Mesenchymal stem cell (in vitro differentiated cells and primary cell): ENCODE measurements at regions not wholly inside any gene's neighbourhood (a gene's known extent, or its start where the extent isn't known, plus 50 kb on each side); places are given as distances from the start of the nearest gene placed in this dataset.
"Not testable (repeated sequence)": the region's sequence is repeated elsewhere in the genome, so short reads cannot be mapped to it uniquely, and the experiment has no call there.

Experiments
- DNase-seq: peaks from one replicate; pipeline ENCODE4 v3.0.0-alpha.2; 2013
- H2AFZ ChIP-seq: one replicate; pipeline ENCODE4 v1.6.1; 2013; ENCODE audit warnings: low read depth, mild to moderate bottlenecking, control low read depth, inconsistent platforms, low read length, moderate library complexity
- H2AK5ac ChIP-seq: 2 replicates; pipeline ENCODE4 v1.6.1; 2013; ENCODE audit warnings: low read length, moderate library complexity, mild to moderate bottlenecking, inconsistent platforms; ENCODE audit not compliant: severe bottlenecking
- H2BK120ac ChIP-seq: one replicate; pipeline ENCODE4 v1.6.1; 2013; ENCODE audit warnings: low read depth, mild to moderate bottlenecking, inconsistent platforms, low read length, moderate library complexity
- H2BK12ac ChIP-seq, 2 experiments: one replicate each; pipeline ENCODE4 v1.6.1; 2013; ENCODE audit warnings: inconsistent platforms in 2 of 2, low read length in 2 of 2, mild to moderate bottlenecking in 2 of 2, moderate library complexity in 2 of 2, control low read depth in 1 of 2
- H2BK15ac ChIP-seq: one replicate; pipeline ENCODE4 v1.6.1; 2013; ENCODE audit warnings: mild to moderate bottlenecking, low read depth, inconsistent platforms; ENCODE audit not compliant: poor library complexity, severe bottlenecking
- H2BK5ac ChIP-seq: 2 replicates; pipeline ENCODE4 v1.6.1; 2013; ENCODE audit warnings: low read depth, mild to moderate bottlenecking, low read length, control low read depth, inconsistent platforms; ENCODE audit not compliant: poor library complexity, severe bottlenecking
- H3K14ac ChIP-seq, 2 experiments: one replicate each; pipeline ENCODE4 v1.6.1; 2013; ENCODE audit warnings: inconsistent platforms in 2 of 2, low read length in 2 of 2, control low read depth in 1 of 2, mild to moderate bottlenecking in 1 of 2, moderate library complexity in 1 of 2
- H3K18ac ChIP-seq, 2 experiments: one replicate each; pipeline ENCODE4 v1.6.1; 2013; ENCODE audit warnings: inconsistent platforms in 2 of 2, low read length in 2 of 2, control low read depth in 1 of 2, low read depth in 1 of 2, mild to moderate bottlenecking in 1 of 2
- H3K23ac ChIP-seq, 2 experiments: one replicate each; pipeline ENCODE4 v1.6.1; 2013; ENCODE audit warnings: inconsistent platforms in 2 of 2, low read length in 2 of 2, mild to moderate bottlenecking in 2 of 2, moderate library complexity in 2 of 2, control low read depth in 1 of 2
- H3K27ac ChIP-seq: 2 replicates; pipeline ENCODE4 v1.5.1; 2013; ENCODE audit warnings: mild to moderate bottlenecking, moderate library complexity, low read length, control low read depth, inconsistent platforms; ENCODE audit not compliant: poor library complexity, severe bottlenecking
- H3K27me3 ChIP-seq, 2 experiments: 2 replicates each; pipeline versions ENCODE4 v1.6.1 to v1.7.0; 2013; ENCODE audit warnings: low read length in 2 of 2, mild to moderate bottlenecking in 2 of 2, moderate library complexity in 2 of 2, control low read depth in 1 of 2, inconsistent platforms in 1 of 2; ENCODE audit not compliant: control insufficient read depth in 1 of 2, insufficient read depth in 1 of 2
- H3K36me3 ChIP-seq, 2 experiments: 2 replicates each; pipeline versions ENCODE4 v1.6.1 to v1.7.0; 2013; ENCODE audit warnings: low read length in 2 of 2, control low read depth in 1 of 2, inconsistent platforms in 1 of 2, low read depth in 1 of 2, mild to moderate bottlenecking in 1 of 2; ENCODE audit not compliant: insufficient read depth in 2 of 2, control insufficient read depth in 1 of 2
- H3K4ac ChIP-seq, 2 experiments: one replicate each; pipeline ENCODE4 v1.6.1; 2013; ENCODE audit warnings: inconsistent platforms in 2 of 2, low read length in 2 of 2, mild to moderate bottlenecking in 2 of 2, moderate library complexity in 2 of 2, control low read depth in 1 of 2, low read depth in 1 of 2
- H3K4me1 ChIP-seq: 2 replicates; pipeline ENCODE4 v1.6.1; 2013; ENCODE audit warnings: low read depth, low read length, control low read depth; ENCODE audit not compliant: control insufficient read depth, insufficient read depth
- H3K4me2 ChIP-seq: 2 replicates; pipeline ENCODE4 v1.6.1; 2013; ENCODE audit warnings: low read length, mild to moderate bottlenecking, inconsistent platforms; ENCODE audit not compliant: poor library complexity, severe bottlenecking
- H3K4me3 ChIP-seq, 2 experiments: 2 replicates each; pipeline versions ENCODE4 v1.5.1 to v1.7.0; 2013; ENCODE audit warnings: low read length in 2 of 2, mild to moderate bottlenecking in 2 of 2, control low read depth in 1 of 2, low read depth in 1 of 2; ENCODE audit not compliant: insufficient read depth in 1 of 2
- H3K79me1 ChIP-seq: replicated peaks from 2 replicates; pipeline ENCODE4 v1.6.1; 2013; ENCODE audit warnings: mild to moderate bottlenecking, control low read depth, low read length, inconsistent platforms; ENCODE audit not compliant: poor library complexity, severe bottlenecking
- H3K9ac ChIP-seq: 2 replicates; pipeline ENCODE4 v1.7.0; 2013; ENCODE audit warnings: mild to moderate bottlenecking, low read length, moderate library complexity
- H3K9me3 ChIP-seq: 2 replicates; pipeline ENCODE4 v1.7.0; 2013; ENCODE audit warnings: mild to moderate bottlenecking, low read length; ENCODE audit not compliant: control insufficient read depth
- H4K8ac ChIP-seq: one replicate; pipeline ENCODE4 v1.6.1; 2013; ENCODE audit warnings: inconsistent platforms, mild to moderate bottlenecking, low read length, moderate library complexity
- H4K91ac ChIP-seq: one replicate; pipeline ENCODE4 v1.6.1; 2013; ENCODE audit warnings: mild to moderate bottlenecking, low read length, inconsistent platforms
- WGBS: methylation state at CpG from one replicate; pipeline ENCODE4 v1.1.7; 2013; ENCODE audit warnings: mixed read lengths; 5-methylcytosine and 5-hydroxymethylcytosine counted together

DNA sequence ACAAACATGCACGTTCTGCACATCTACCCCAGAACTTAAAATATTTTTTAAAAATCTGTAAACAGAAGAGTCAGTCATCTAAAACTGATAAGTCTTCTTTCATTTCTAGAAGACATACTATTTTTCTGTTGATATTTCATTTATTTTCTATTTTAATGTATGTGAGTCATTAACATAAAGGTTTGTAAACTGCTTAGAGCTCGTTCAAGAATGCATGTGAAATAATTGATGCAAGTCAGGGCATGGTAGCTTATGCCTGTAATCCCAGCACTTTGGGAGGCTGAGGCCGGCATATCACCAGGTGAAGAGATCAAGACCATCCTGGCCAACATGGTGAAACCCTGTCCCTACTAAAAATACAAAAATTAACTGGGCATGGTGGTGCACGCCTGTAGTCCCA, 219.9 kb upstream of the HSFY2 start:
- Histone ChIP-seq H3K4me1 (no peaks in the 10 kb centered on the region), H3K14ac (no peak overlapping the region), H2AFZ (no peak overlapping the region), H3K79me1 (no peaks in the 10 kb centered on the region), H3K27me3 (no peaks in the 10 kb centered on the region), H3K23ac (no peak overlapping the region), H3K36me3 (no peaks in the 10 kb centered on the region), H2AK5ac (no peak overlapping the region), H4K91ac (no peak overlapping the region), H3K27ac (no peak overlapping the region), H2BK120ac (no peak overlapping the region), H3K18ac (no peak overlapping the region), H3K4ac (no peak overlapping the region), H2BK12ac (no peak overlapping the region), H4K8ac (no peak overlapping the region), H3K9me3 (no peaks in the 10 kb centered on the region), H2BK5ac (no peak overlapping the region), H3K4me3 (no peak overlapping the region), H3K9ac (no peak overlapping the region), H3K4me2 (no peak overlapping the region), H2BK15ac (no peak overlapping the region)
- WGBS = 67% methylated on average over 1 of the region's 4 CpGs
- no peak for DNase-seq

DNA sequence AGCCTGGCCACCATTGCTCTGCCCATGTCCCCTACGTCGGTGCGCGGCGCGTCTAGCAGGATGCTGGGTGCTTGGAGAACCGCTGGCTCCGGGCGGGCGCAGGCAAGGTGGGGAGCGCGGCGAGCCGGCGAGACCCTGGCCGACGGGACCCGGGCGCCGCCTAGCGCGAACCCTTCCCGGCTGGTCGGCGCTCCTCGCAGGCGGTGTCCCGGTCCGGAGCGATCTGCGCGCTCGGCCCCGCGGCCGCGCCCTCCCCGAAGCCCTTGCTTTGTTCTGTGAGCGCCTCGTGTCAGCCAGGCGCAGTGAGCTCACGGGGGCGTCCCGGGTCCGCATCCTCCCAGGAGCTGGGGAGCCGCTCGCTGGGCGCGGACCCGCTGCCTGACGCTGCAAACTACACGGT, 219.1 kb upstream of the HSFY2 start:
- WGBS = 97% methylated on average over 50 of the region's 52 CpGs
- H3K36me3 ChIP-seq, H3K4ac ChIP-seq, H3K23ac ChIP-seq, H4K8ac ChIP-seq, H3K4me1 ChIP-seq, H3K4me3 ChIP-seq, H2BK5ac ChIP-seq, H2BK15ac ChIP-seq, H3K9ac ChIP-seq, H2BK12ac ChIP-seq, H2AK5ac ChIP-seq, H3K18ac ChIP-seq, H3K14ac ChIP-seq, H2AFZ ChIP-seq, H3K9me3 ChIP-seq, H3K4me2 ChIP-seq, H3K27ac ChIP-seq, DNase-seq, H3K27me3 ChIP-seq, H3K79me1 ChIP-seq, H4K91ac ChIP-seq, H2BK120ac ChIP-seq: not testable (repeated sequence)

DNA sequence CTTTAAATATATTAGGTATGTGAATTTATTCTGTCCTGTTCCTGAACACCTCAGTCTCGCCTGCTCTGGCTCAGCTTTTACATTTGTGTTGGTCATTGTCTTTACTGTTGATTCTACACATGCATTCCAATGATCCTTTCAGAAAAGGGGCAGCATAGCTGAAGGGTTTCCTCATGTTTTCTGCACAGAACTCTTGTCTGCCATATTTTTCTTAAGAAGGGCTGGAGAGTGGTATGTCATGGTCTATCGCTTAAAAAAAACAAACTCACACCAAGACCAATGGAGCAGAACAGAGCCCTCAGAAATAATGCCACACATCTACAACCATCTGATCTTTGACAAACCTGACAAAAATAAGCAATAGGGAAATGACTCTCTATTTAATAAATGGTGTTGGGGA, 215.8 kb upstream of the HSFY2 start:
- H3K36me3 ChIP-seq = no peaks in the 10 kb centered on the region
- H3K18ac ChIP-seq = no peak overlapping the region
- H3K4me1 ChIP-seq = no peaks in the 10 kb centered on the region
- H3K4me3 ChIP-seq = no peak overlapping the region
- no peak overlapping the region for H3K9ac ChIP-seq
- no peaks in the 10 kb centered on the region for H3K79me1 ChIP-seq
- H3K27ac ChIP-seq = no peak overlapping the region
- no peak overlapping the region for H4K8ac ChIP-seq
- H3K4ac ChIP-seq = no peak overlapping the region
- H2AFZ ChIP-seq = no peak overlapping the region
- no peaks in the 10 kb centered on the region for H3K9me3 ChIP-seq
- no peak overlapping the region for H2BK120ac ChIP-seq
- no peak overlapping the region for H3K4me2 ChIP-seq
- WGBS = 67% methylated on average over 1 of the region's 2 CpGs
- no peak overlapping the region for H3K23ac ChIP-seq
- no peak for DNase-seq
- no peak overlapping the region for H2BK15ac ChIP-seq
- H4K91ac ChIP-seq = no peak overlapping the region
- H3K27me3 ChIP-seq = no peaks in the 10 kb centered on the region
- H2BK5ac ChIP-seq = no peak overlapping the region
- H3K14ac ChIP-seq = no peak overlapping the region
- no peak overlapping the region for H2BK12ac ChIP-seq
- no peak overlapping the region for H2AK5ac ChIP-seq

DNA sequence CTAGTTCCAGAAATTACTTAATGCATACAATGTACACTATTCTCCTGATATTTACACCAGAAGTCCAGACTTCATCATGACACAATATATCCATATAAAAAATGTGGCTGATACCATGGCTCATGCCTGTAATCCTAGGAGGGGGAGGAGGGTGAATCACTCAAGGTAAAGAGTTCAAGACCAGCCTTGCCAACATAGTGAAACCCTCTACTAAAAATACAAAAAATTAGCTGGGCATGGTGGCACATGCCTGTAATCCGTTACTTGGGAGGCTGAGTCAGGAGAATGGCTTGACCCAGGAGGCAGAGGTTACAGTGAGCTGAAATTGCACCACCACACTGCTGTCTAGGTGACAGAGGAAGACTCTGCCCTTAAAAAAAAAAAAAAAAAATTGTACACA, 192.5 kb upstream of the HSFY2 start:
- Histone ChIP-seq H2BK120ac (no peak overlapping the region), H2AFZ (no peak overlapping the region), H3K36me3 (no peaks in the 10 kb centered on the region), H2BK5ac (no peak overlapping the region), H3K27me3 (no peaks in the 10 kb centered on the region), H3K27ac (no peak overlapping the region), H3K4me1 (no peaks in the 10 kb centered on the region), H3K79me1 (no peaks in the 10 kb centered on the region), H3K4ac (no peak overlapping the region), H3K4me3 (no peak overlapping the region), H4K91ac (no peak overlapping the region), H3K23ac (no peak overlapping the region), H2BK12ac (no peak overlapping the region), H3K18ac (no peak overlapping the region), H2BK15ac (no peak overlapping the region), H4K8ac (no peak overlapping the region), H2AK5ac (no peak overlapping the region), H3K9me3 (no peaks in the 10 kb centered on the region), H3K9ac (no peak overlapping the region), H3K4me2 (no peak overlapping the region), H3K14ac (no peak overlapping the region)
- no peak for DNase-seq
- WGBS = no CpG with 5 or more reads among the region's 1 CpG
